Stomach (tissue), 4 donors: ENCODE measurements at regions not wholly inside any gene's neighbourhood (a gene's known extent, or its start where the extent isn't known, plus 50 kb on each side); places are given as distances from the start of the nearest gene placed in this dataset.

Experiments used
- CTCF ChIP-seq, 7 experiments: fragments of 450-650 bp in 4 of 7; fragments of 200-600 bp in 3 of 7; sonication (generic) in 3 of 7; IDR thresholded peaks; one replicate each; pipeline ENCODE4 v1.5.1; 2016 to 2019; ENCODE audit warnings: antibody characterized with exemption in 7 of 7, control low read depth in 2 of 7, mild to moderate bottlenecking in 1 of 7
- POLR2A ChIP-seq, 4 donors: fragments of 450-650 bp; IDR thresholded peaks; one replicate each; pipeline ENCODE4 v1.6.1; 2016; ENCODE audit warnings: antibody characterized with exemption in 4 of 4, control low read depth in 2 of 4, mild to moderate bottlenecking in 1 of 4, moderate library complexity in 1 of 4
- POLR2AphosphoS5 ChIP-seq, 3 donors: sonication (generic); formaldehyde crosslinking; IDR thresholded peaks; one replicate each; pipeline ENCODE4 v1.6.1; 2016; ENCODE audit warnings: antibody characterized with exemption in 3 of 3

DNA sequence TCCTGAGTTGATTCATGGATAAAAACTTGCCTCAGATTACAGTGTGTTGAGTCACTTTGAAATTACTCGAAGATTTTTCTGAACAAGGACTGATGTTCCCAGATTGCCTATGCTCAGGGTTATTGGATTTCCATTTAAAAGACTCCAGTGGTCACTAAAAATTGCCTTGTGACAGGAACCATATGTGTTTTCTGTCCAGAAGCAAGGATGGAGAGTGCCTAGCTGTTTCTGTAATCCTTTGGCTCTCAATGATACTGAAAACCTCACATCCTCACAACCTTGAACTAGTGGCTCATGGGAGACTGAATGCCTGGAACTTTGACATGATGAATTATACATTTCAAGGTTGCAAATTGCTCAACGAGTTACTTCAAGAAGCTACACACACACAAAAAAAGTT lies 1271.8 kb downstream of the BRINP3 start:
- TF ChIP-seq CTCF (IDR thresholded peaks at IDR 0.05) = no peak
- no peak for TF ChIP-seq POLR2A (IDR thresholded peaks at IDR 0.05)
- TF ChIP-seq POLR2AphosphoS5 (IDR thresholded peaks at IDR 0.05) = no peak
